CD4-positive, alpha-beta T cell treated with Interleukin-17A for 4 hours (primary cell): ENCODE measurements at regions not wholly inside any gene's neighbourhood (a gene's known extent, or its start where the extent isn't known, plus 50 kb on each side); places are given as distances from the start of the nearest gene placed in this dataset.
"Not testable (repeated sequence)": the region's sequence is repeated elsewhere in the genome, so short reads cannot be mapped to it uniquely, and the experiment has no call there.

Experiments used
- DNase-seq: peaks from one replicate; pipeline ENCODE4 v3.0.0-alpha.2; 2020; ENCODE audit warnings: mixed read lengths

- no peak for DNase-seq
These were observed 89.9 kb upstream of the AMN1 start for GRCh38 chr12:31818623-31819268.

DNA sequence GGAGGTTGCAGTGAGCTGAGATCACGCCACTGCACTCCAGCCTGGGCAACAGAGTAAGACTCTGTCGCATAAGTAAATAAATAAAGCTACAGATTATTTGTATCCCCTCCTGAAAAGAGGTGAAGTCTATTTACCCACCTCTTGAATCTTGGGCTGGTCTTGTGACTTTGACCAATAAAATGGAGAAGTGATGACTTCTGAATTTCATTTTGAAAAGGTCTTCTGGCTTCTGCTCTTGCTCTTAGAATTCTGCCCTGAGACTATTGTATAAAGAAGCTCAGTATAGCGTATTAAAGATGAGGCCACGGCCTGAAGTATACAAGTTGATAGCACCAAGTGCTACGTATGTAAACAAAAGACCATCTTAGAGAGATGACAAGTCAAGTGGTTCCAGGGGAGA is 88.3 kb upstream of the AMN1 start:
- DNase-seq = no peak

DNA sequence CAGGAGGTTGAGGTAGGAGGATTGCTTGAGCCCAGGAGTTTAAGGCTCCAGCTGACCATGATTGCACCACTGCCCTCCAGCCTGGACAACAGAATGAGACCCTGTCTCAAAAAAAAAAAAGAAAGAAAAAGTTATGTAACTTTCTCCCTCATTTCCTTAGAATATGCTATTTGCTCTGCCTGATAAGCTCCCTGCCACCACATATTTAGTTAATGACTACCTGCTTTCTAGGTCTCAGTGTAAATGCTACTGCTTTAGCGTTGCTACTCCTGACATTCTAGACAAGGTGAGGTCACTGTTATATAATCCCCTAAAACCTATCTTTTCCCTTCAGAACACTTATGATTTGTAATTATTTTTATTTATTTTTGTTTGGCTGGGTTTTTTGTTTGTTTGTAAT is 86.3 kb upstream of the AMN1 start:
- no peak for DNase-seq

DNA sequence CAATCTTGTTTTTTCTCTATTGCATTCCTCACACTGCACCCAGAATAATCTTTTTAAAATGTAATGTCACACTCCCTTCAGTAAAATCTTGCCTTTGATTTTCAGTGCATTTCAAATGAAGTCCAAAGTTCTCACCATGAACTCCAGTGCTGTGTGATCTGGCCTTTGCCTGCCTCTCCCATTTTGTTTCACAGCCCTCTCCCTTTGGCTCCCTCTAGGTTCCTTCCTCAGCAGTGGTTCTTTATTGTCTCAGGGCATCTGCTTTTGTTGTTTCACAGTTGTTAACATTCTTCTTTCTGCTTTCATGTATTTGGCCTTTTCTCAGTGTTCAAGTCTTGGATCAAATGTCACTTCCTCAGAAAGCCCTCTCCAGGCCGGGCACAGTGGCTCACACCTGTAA is 84.5 kb upstream of the AMN1 start:
- DNase-seq = no peak

DNA sequence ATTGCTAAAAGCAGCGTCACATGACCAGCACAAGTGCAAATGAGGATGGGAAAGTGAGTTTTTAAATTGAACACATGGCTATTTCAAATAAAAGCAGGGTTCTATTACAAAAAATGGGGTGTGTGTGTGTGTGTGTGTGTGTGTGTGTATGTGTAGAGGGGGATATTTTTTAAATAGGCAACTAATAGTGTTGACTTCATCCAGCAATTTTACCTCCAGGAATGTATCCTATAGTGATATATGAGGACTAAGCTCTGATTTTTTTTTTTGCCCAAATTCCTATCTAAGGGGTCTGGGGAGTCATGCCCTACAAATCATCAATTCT is 78.9 kb upstream of the AMN1 start:
- DNase-seq = no peak

GRCh38 chr12:31807081-31807772 is 78.4 kb upstream of the AMN1 start:
- DNase-seq = peak; percentile 17

DNA sequence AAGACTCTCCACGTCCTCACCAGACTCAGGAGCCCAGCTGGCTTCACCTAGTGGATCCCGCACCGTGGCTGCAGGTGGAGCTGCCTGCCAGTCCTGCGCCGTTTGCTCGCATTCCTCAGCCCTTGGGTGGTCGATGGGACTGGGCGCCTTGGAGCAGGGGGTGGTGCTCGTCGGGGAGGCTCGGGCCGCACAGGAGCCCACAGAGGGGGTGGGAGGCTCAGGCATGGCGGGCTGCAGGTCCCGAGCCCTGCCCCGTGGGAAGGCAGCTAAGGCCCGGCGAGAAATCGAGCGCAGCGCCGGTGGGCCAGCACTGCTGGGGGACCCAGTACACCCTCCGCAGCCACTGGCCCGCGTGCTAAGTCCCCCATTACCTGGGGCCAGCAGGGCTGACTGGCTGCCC is 76.9 kb upstream of the AMN1 start:
- not testable (repeated sequence) for DNase-seq

- DNase-seq = peak; percentile 26
These were observed 75.9 kb upstream of the AMN1 start for GRCh38 chr12:31804707-31805106.

GRCh38 chr12:31804185-31804504 is 75.3 kb upstream of the AMN1 start:
- DNase-seq = no peak

DNA sequence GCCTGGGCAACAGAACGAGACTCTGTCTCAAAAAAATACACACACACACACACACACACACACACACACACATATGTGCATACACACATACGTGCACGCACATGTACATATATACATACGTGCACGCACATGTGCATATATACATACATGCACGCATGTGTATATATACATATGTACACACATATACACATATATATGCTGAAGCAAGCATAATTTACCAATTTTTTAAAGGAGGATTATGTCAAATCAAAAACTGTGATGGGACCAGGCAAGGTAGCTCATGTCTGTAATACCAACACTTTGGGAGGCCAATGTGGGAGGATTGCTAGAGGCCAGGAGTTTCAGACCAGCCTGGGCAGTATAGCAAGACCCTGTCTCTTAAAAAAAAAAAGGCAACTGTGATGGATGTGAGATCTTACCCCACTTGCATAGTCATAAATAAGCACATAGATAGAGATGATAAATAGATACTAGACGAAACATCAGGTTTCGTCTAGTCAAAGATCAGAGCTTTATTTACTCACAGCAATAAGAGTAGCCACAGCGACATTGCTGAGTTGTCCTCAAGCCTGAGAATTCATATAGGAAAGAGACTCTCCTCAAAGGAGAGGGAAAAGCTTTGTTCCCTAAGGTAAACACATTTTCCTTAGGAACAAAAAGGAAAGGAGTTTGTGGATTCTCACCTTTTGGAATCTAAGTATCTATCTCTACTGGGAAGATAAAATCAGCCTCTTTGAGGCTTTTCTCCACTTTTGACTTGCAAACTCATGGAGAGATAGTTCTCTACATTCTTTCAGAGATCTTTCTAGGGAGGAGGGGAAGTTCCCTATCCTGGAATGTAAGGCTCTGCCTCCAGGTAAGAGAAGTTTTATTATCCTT is 74.7 kb upstream of the AMN1 start:
- no peak for DNase-seq

DNA sequence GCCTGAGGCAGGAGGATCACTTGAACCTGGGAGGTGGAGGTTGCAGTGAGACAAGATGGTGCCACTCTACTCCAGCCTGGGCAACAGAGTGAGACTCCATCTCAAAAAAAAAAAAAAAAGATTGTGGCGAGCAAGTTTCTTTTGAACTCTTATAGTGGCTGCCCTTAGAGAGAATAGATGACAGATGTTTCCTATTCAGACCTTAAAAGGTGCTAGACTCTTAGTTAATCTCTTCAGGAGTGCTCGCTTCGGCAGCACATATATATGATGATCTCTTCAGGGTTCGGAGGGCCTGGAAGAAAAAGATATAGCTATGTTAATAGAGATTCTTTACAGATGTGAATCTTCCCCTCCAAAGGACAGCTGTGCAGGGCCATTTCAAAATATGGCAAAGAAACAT is 73.1 kb upstream of the AMN1 start:
- DNase-seq = peak; percentile 13

- DNase-seq = peak; percentile 40
These were observed 68.5 kb upstream of the AMN1 start for GRCh38 chr12:31797230-31797872.

DNA sequence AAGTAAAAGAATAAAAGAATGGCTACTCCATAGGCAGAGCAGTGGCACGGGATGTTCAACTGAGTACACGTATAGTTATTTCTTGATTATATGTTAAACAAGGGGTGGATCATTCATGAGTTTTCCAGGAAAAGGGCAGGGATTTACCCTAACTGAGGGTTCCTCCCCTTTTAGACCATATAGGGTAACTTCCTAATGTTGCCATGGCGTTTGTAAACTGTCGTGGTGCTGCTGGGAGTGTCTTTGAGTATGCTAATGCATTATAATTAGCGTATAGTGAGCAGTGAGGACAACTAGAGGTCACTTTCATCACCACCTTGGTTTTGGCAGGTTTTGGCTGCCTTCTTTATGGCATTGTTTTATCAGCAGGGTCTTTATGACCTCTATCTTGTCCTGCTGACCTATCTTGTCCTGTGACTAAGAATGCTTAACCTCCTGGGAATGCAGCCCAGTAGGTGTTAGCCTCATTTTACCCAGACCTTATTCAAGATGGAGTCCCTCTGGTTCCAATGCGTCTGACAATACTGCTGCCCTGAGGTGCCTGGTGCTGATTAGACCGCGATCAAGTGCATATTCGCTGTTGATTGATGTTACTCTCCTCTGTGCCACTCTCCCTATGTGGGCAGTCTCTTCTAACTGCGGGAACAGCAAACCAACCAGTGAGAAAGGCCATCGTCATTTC is 67.6 kb upstream of the AMN1 start:
- DNase-seq = no peak

DNA sequence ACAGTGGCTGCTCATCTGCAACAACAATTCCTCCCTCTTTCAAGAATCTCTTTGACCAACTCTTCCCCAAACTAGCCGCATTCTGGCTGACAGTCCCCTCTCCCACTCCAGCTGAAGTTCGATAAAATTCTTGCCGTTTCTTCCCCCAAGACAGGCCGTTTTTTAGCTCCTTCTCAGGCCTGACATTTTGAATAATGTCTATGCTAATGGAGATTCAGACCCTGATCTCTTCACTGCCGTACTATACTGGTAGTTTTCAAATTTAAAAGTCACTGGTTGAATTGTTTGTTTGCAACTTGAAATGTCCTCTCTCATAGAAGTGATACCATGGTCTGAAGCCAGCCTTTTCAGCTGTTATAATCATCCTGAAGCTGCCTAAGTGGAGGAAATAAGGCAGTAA is 65.9 kb upstream of the AMN1 start:
- no peak for DNase-seq

DNA sequence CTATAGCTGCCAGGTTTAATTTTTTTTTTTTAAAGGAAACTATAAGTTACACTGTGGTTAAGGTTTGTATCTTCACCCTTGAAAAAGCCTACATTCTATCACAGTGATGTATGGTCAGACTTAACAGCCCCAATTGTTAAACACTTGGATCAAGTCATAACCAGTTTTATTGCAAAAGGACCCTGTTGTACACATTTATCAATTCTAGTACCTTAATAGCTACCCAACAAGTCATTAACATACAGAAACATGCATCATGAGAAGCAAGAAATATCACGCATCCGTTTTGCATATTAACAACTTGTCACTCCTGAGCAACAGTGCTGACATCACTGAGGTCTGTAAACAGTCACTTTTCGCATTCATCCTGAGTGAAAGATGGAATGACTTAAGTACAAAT is 62.4 kb upstream of the AMN1 start:
- not testable (repeated sequence) for DNase-seq

DNA sequence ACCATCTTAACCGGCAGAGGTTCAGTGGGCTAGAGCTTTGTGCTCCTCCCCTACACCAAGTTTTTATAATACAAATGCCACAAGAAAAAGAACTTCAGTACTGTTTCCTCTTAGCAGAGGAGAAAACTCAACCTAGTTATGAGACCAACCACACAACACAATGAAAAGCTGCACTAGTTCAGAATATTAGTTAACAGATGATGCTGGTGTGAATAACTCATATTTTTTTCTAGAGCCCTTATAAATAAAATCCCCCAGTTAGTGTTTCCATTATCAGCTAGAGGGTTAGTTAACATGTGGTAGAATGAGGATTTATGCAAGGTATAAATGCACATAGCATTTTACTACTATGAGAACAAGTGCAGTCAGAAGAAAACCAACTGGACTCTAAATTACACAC is 61.9 kb upstream of the AMN1 start:
- no peak for DNase-seq

GRCh38 chr12:31785318-31785717 is 56.5 kb upstream of the AMN1 start:
- no peak for DNase-seq

GRCh38 chr12:31783996-31784645 is 55.3 kb upstream of the AMN1 start:
- no peak for DNase-seq

- no peak for DNase-seq
These were observed 54.7 kb upstream of the AMN1 start for GRCh38 chr12:31783556-31783955.

GRCh38 chr12:31781894-31782540 is 53.2 kb upstream of the AMN1 start:
- DNase-seq = no peak

GRCh38 chr12:31780096-31780495 is 51.3 kb upstream of the AMN1 start:
- DNase-seq = no peak

DNA sequence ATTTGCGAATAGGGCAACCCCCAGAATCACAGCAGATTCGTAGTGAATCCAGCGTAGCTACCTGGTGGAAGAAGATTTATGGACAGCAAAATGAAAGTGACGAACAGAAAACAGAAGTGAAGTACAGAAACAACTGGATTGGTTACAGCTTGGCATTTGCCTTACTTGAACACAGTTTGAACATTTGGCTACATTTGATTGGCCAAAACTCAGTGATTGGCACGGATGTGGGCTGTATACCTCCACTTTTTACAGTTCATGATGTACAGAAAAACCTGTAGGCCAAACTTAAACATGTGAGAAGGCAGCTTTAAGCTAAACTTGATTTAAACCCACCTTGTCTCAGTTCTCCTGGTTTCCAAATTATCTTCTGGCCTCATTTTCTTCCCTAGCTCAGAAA is 49.9 kb upstream of the AMN1 start:
- no peak for DNase-seq
